Ishikawa (cell line): ENCODE measurements at regions not wholly inside any gene's neighbourhood (a gene's known extent, or its start where the extent isn't known, plus 50 kb on each side); places are given as distances from the start of the nearest gene placed in this dataset.

Experiments used
- CEBPB ChIP-seq: IDR thresholded peaks from 2 replicates; pipeline ENCODE4 v1.6.1; 2012
- CREB1 ChIP-seq: IDR thresholded peaks from 2 replicates; pipeline ENCODE4 v1.6.1; 2012; ENCODE audit warnings: low read depth
- EGR1 ChIP-seq: IDR thresholded peaks from 2 replicates; pipeline ENCODE4 v1.6.1; 2012
- EP300 ChIP-seq: IDR thresholded peaks from 2 replicates; pipeline ENCODE4 v1.6.1; 2012; ENCODE audit warnings: borderline replicate concordance
- FOXM1 ChIP-seq: IDR thresholded peaks from 2 replicates; pipeline ENCODE4 v1.6.1; 2012; ENCODE audit warnings: low read depth, borderline replicate concordance
- NFIC ChIP-seq: IDR thresholded peaks from 2 replicates; pipeline ENCODE4 v1.6.1; 2012
- RAD21 ChIP-seq: IDR thresholded peaks from 2 replicates; pipeline ENCODE4 v1.6.1; 2012; ENCODE audit warnings: low read depth
- TAF1 ChIP-seq: IDR thresholded peaks from 2 replicates; pipeline ENCODE4 v1.6.1; 2012; ENCODE audit warnings: low read depth, mild to moderate bottlenecking
- TCF12 ChIP-seq: IDR thresholded peaks from 2 replicates; pipeline ENCODE4 v1.6.1; 2012; ENCODE audit warnings: low read depth
- TEAD4 ChIP-seq: IDR thresholded peaks from 2 replicates; pipeline ENCODE4 v1.6.1; 2012
- YY1 ChIP-seq: IDR thresholded peaks from 2 replicates; pipeline ENCODE4 v1.6.1; 2012; ENCODE audit warnings: low read depth
- ZBTB7A ChIP-seq: IDR thresholded peaks from 2 replicates; pipeline ENCODE4 v1.6.1; 2012; ENCODE audit warnings: low read depth
- TF ChIP-seq, protein P1 (sequence below): IDR thresholded peaks from 2 replicates; pipeline ENCODE4 v1.6.1; 2012
- TF ChIP-seq, protein P2 (sequence below): IDR thresholded peaks from 2 replicates; pipeline ENCODE4 v1.6.1; 2012
- TF ChIP-seq, protein P3 (sequence below): IDR thresholded peaks from 2 replicates; pipeline ENCODE4 v1.6.1; 2012; ENCODE audit warnings: low read depth, mild to moderate bottlenecking

DNA sequence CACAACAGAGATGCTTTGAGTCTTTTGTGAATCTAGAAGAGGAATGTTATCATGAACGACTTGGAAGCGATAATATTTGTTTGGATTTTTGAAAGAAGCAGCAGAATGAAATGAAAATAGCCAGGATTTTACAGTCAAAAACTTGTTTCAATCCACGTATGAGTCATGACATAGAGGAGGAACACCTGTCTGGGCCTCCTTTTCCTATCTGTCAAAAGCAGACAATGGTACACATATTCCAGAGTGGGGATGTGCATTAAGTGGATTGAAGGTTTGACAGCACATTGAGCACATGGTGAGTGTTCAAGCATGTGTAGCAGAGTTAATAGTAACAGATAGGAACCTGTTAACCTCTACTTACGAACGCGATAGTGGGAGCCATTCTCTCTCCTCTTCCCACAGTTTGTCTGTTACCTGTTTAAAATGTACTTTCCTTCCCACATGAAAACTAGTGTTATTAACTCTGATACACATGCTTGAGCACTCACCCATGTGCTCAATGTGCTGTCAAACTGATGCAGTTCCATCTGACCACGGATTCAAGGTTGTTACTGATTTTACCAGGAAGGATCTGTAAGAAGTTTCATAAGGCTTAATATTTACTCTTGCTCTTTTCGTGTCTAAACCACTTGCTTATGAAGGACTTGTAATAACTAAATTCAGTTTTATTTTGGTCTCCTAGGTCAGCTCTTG, 863.4 kb upstream of the SOX11 start:
- no peak for TF ChIP-seq ZBTB7A
- no peak for TF ChIP-seq EGR1
- TF ChIP-seq FOXM1 = no peak
- TF ChIP-seq CREB1 = no peak
- TF ChIP-seq EP300 = no peak

DNA sequence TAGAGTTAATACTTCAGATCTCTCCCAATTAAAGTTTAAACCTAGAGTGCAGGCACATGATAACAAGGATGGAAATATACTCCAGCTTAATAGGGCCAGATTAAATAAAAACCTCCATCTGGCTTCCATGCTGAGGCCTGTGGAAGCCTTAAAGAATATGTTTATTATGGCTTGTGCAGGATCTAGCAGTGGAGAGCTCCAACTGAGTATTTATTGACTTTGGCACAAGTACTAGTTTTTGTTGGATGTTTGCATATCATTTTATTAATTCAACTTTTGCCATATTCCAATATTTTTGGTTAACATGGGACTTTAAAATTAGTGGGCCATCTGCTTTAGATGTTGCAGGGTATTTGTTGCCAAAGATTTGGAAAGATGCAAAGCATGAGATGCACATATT, 860.4 kb upstream of the SOX11 start:
- no peak for TF ChIP-seq CEBPB

DNA sequence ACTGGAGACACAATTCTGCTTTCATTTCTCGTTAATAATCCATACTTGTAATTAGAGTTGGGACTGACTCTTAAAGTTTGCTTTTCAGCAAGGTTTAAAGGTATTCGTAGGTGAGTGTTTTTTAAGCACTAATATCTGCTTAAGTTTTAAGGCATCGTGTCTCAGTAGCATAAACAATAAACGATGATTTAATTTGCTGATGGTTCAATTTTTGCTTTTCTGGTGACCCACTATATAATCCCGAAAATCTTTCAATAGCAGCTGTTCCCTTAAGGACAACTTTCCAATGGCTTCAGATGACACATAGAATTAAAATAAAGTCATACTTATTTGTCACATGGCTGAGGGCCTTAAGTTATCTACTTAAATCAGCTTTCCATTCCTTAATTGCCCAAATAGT, 859.5 kb upstream of the SOX11 start:
- TF ChIP-seq ZBTB7A (no peak), NFIC (no peak), EGR1 (no peak), CREB1 (no peak), TCF12 (no peak), RAD21 (no peak), EP300 (no peak), TEAD4 (no peak), FOXM1 (no peak), YY1 (no peak), TAF1 (no peak), CEBPB (no peak)
- TF ChIP-seq, protein P1, sequence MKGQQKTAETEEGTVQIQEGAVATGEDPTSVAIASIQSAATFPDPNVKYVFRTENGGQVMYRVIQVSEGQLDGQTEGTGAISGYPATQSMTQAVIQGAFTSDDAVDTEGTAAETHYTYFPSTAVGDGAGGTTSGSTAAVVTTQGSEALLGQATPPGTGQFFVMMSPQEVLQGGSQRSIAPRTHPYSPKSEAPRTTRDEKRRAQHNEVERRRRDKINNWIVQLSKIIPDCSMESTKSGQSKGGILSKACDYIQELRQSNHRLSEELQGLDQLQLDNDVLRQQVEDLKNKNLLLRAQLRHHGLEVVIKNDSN = no peak
- TF ChIP-seq, protein P2, sequence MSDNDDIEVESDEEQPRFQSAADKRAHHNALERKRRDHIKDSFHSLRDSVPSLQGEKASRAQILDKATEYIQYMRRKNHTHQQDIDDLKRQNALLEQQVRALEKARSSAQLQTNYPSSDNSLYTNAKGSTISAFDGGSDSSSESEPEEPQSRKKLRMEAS = no peak
- TF ChIP-seq, protein P3, sequence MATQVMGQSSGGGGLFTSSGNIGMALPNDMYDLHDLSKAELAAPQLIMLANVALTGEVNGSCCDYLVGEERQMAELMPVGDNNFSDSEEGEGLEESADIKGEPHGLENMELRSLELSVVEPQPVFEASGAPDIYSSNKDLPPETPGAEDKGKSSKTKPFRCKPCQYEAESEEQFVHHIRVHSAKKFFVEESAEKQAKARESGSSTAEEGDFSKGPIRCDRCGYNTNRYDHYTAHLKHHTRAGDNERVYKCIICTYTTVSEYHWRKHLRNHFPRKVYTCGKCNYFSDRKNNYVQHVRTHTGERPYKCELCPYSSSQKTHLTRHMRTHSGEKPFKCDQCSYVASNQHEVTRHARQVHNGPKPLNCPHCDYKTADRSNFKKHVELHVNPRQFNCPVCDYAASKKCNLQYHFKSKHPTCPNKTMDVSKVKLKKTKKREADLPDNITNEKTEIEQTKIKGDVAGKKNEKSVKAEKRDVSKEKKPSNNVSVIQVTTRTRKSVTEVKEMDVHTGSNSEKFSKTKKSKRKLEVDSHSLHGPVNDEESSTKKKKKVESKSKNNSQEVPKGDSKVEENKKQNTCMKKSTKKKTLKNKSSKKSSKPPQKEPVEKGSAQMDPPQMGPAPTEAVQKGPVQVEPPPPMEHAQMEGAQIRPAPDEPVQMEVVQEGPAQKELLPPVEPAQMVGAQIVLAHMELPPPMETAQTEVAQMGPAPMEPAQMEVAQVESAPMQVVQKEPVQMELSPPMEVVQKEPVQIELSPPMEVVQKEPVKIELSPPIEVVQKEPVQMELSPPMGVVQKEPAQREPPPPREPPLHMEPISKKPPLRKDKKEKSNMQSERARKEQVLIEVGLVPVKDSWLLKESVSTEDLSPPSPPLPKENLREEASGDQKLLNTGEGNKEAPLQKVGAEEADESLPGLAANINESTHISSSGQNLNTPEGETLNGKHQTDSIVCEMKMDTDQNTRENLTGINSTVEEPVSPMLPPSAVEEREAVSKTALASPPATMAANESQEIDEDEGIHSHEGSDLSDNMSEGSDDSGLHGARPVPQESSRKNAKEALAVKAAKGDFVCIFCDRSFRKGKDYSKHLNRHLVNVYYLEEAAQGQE = no peak

DNA sequence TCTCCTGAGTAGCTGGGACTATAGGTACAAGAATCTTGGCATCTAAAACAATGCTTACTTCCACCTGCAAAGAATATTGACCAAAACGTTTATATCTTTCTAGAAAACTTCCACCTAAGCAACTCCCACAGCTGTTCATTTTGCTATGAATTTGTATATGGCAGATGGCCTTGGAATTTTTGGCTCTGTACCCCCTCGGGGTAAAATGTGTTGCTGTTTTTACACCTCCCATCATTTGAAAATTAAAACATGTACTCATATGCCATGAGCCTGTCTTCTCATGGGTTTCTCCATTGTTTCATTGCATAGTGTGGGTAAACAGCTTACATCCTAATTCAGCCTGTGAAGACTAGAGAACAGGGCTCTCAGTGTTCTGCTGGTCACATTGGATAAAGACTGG, 853.6 kb upstream of the SOX11 start:
- TF ChIP-seq TCF12 = no peak
- no peak for TF ChIP-seq YY1
- TF ChIP-seq TEAD4 = no peak
- TF ChIP-seq CEBPB = no peak
- TF ChIP-seq, protein P1 = no peak
- no peak for TF ChIP-seq FOXM1
- TF ChIP-seq NFIC = no peak
- TF ChIP-seq, protein P3 = no peak
- no peak for TF ChIP-seq CREB1
- no peak for TF ChIP-seq ZBTB7A
- TF ChIP-seq, protein P2 = no peak
- no peak for TF ChIP-seq TAF1
- TF ChIP-seq EGR1 = no peak
- TF ChIP-seq RAD21 = no peak
- TF ChIP-seq EP300 = no peak

DNA sequence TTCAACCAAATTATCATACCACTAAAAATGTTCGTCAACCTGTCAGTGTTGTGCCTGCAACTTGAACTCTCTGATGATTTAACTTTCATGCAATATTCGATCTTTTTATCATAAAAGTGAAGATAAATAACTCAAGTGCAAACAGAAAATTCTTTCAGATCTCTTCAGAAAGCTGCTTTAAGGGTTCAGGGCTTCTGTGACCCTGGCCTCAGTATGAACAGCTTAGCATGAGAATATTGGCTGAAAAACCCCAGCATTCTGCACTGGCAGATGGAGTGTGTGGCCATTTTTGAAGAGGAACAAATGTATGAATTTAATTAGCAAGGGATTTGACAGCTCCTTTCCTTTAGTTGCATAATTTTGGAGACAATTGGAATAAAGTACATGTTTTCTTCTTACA, 851.4 kb upstream of the SOX11 start:
- TF ChIP-seq, protein P3 = no peak
- TF ChIP-seq FOXM1 (no peak), EP300 (no peak), NFIC (no peak), TCF12 (no peak), EGR1 (no peak), CEBPB (no peak), RAD21 (no peak), CREB1 (no peak), YY1 (no peak), TEAD4 (no peak), TAF1 (no peak), ZBTB7A (no peak)
- TF ChIP-seq, protein P2 = no peak
- TF ChIP-seq, protein P1 = no peak
